Posterior vena cava (tissue), 2 donors: ENCODE measurements at regions not wholly inside any gene's neighbourhood (a gene's known extent, or its start where the extent isn't known, plus 50 kb on each side); places are given as distances from the start of the nearest gene placed in this dataset.
A peak's percentile ranks its signal among the peaks of the same experiment; 100 is the strongest.

ENCODE experiments used
- DNase-seq: peaks from one replicate; pipeline ENCODE4 v3.0.0-alpha.2; 2020; ENCODE audit warnings: low spot score
- intact Hi-C, 2 donors: fragments of 100-400 bp; cut with DNase I; formaldehyde crosslinking; loops; one replicate each; pipeline versions ENCODE4 v1.14.1 to v1.14.2; 2022 to 2023
- donor health status: DM: yes; HTN: yes; CAD: no.
- donor health status: DM: yes; HTN: yes; CAD: no.

- intact Hi-C loops, result no loop called here
- no peak for DNase-seq
These were observed 274.9 kb upstream of the SEMA6D start for GRCh38 chr15:47442371-47442770.

- DNase-seq, result no peak
- intact Hi-C loops, result no loop called here
These were observed 273.5 kb upstream of the SEMA6D start for GRCh38 chr15:47443839-47444238.

GRCh38 chr15:47445723-47446392 is 271.4 kb upstream of the SEMA6D start:
- intact Hi-C loops, result no loop called here
- DNase-seq, result no peak

GRCh38 chr15:47460795-47461573 is 256.3 kb upstream of the SEMA6D start:
- intact Hi-C loops, result no loop called here
- DNase-seq, result no peak

DNA sequence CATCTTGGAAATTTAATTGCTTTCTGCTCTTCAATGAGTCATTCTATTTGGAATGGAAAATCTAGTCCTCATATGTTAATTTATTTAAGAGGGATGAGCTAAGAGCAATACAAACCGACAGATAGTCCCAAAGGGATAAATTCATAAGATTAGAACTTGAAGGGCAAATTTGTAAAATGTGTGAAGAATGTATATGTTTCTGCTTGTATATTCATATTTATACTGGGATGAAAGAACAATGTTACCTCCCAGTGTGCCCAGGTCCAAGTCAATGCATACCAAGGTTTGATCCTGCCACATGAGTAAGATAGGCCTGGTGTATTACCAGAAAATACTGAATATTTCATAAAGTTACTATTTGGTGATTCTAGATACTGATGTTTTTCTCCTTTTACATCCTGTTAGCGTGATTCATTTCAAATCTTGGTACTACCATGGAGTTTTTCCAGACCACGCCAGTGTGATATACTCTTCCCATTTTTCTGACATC is 255.6 kb upstream of the SEMA6D start:
- intact Hi-C loops, result no loop called here
- DNase-seq, result no peak

DNA sequence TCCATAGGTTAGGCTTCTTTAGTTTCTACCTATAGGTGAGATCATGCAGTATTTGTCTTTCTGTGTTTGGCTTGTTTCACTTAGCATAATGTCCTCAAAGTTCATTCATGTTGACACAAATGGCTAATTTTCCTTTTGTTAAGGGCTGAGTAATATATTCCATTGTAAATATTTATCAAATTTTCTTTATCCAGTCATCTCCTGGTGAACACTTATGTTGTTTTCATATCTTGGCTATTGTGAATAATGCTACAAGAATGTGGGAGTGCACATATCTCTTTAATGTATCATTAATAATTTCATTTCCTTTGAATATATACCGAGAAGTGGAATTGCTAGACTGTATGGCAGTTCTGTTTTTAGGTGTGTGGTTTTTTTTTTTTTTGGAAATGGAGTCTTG is 250.9 kb upstream of the SEMA6D start:
- no peak for DNase-seq
- intact Hi-C loops, result no loop called here

GRCh38 chr15:47470983-47471382 is 246.3 kb upstream of the SEMA6D start:
- intact Hi-C loops, result no loop called here
- no peak for DNase-seq

- intact Hi-C loops, result no loop called here
These were observed 244.1 kb upstream of the SEMA6D start for GRCh38 chr15:47473106-47473725.

GRCh38 chr15:47473832-47474231 is 243.5 kb upstream of the SEMA6D start:
- intact Hi-C loops, result no loop called here
- DNase-seq, result peak; percentile 86

More at GRCh38 chr15:47473106-47473725, 244.1 kb upstream of the SEMA6D start:
- no peak for DNase-seq

- no peak for DNase-seq
- intact Hi-C loops, result no loop called here
These were observed 242.0 kb upstream of the SEMA6D start for GRCh38 chr15:47475336-47475735.

GRCh38 chr15:47477341-47477740 is 240.0 kb upstream of the SEMA6D start:
- intact Hi-C loops, result no loop called here
- DNase-seq, result no peak

- intact Hi-C loops, result no loop called here
- DNase-seq, result no peak
These were observed 233.2 kb upstream of the SEMA6D start for GRCh38 chr15:47484059-47484458.

DNA sequence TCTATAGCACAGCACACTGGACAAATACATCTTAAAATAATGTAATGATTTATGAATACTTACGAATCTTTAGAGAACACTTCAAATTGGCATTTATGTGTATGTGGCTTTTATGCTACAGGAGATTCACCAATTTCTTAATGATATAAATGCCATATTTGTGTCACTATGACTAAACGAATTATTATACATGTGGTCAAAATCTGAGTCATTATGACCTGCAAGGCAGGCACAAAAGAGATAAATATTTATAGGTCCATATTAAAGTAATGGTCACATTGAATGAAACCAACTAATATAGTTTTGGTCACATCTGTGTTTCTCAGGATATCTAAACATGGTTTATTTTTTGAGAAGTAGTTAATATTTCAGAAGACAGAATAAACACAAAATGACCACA is 232.3 kb upstream of the SEMA6D start:
- no peak for DNase-seq
- intact Hi-C loops, result no loop called here

DNA sequence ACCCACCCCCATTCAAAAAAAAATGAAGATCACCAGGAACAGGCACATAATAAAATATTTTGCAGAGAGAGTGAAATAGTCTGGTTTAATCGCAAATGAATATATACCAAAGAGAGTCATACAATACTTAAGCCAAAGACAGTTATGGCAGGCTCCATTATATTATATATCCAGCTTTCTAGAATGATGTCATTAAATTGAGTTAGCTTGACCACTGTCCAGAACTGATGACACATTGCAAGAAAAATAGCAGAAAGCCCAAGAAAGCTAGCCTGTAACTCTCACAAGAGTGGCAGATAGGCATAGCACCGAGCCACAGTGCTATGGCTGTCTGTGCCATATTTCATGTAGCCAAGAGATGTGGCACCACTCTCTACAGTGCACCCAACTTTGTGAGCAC is 231.9 kb upstream of the SEMA6D start:
- no peak for DNase-seq
- intact Hi-C loops, result no loop called here

GRCh38 chr15:47486040-47486439 is 231.3 kb upstream of the SEMA6D start:
- DNase-seq, result no peak
- intact Hi-C loops, result no loop called here

DNA sequence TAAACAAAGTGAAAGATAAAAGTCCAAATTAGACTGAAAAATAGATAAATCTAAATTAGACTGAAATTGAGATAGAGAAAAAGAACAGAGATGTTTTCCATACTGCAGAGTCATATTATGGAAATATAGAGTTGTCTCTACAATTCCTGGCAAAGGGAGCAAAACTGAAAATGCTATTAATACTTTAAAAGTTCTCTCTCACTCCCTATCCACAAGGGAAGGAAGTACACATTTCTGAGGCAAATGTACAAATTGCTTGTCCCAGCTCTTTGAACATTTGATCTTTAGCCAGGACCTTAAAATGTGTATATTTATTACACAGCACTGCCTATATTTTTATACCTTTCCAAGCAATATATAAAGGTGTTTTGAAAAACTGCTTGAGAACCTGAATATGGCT is 225.1 kb upstream of the SEMA6D start:
- DNase-seq, result no peak
- intact Hi-C loops, result no loop called here

- intact Hi-C loops, result no loop called here
These were observed 223.7 kb upstream of the SEMA6D start for GRCh38 chr15:47493357-47494247.

DNA sequence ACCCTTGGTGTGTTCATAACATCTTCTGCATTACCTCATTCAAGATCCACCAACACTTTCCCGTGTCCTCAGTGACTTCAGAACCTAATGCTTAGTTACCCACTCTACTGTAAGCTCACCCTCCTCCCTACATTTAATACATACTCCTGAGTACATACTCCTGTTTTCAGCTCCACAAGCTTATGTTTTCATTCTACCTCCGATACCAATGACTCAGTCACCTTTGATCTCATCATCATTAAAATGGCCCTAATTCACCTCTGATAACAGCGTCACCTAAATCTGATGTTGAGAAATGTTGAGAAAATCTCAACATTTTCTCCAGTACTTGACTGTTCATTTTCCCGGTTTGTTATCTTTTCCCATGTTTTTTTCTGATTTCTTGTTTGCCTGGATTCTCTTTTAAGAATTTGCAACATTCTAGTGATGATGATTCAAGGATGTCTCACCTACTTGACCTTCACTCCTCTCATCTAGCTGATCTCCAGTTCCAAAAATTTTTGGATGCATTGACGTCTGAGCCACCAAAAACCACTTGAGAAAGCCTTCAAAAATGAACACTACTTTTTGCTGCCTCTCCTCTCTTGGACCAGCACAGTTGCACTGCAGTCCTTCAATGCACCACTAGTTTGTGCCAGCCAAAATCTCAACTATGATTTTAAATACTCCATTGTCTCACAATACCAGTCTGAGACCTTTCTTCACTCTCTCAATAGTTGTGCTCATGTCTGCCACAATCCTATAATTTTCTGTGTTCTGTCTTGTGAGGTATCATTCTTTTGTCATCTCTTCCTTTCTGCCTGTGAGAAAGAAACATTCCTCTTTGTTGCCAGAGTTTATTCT is 220.7 kb upstream of the SEMA6D start:
- no peak for DNase-seq
- intact Hi-C loops, result no loop called here

More at GRCh38 chr15:47493357-47494247, 223.7 kb upstream of the SEMA6D start:
- DNase-seq, result no peak

- DNase-seq, result no peak
- intact Hi-C loops, result no loop called here
These were observed 216.5 kb upstream of the SEMA6D start for GRCh38 chr15:47500842-47501241.
